Thyroid gland (tissue), 4 donors: ENCODE measurements at regions not wholly inside any gene's neighbourhood (a gene's known extent, or its start where the extent isn't known, plus 50 kb on each side); places are given as distances from the start of the nearest gene placed in this dataset.

Experiments used
- DNase-seq, 2 donors: peaks; one replicate each; pipeline ENCODE4 v3.0.0-alpha.2; 2019
- H3K27ac ChIP-seq, 3 donors: fragments of 200-600 bp; sonication (generic); 1 replicate in 2 of 3; 2 replicates in 1 of 3; pipeline ENCODE4 v1.5.1; 2016 to 2019; ENCODE audit warnings: mild to moderate bottlenecking in 1 of 3, moderate library complexity in 1 of 3
- H3K27me3 ChIP-seq: fragments of 200-600 bp; sonication (generic); one replicate; pipeline ENCODE4 v1.5.1; 2019
- H3K36me3 ChIP-seq, 2 donors: fragments of 200-600 bp; sonication (generic); one replicate each; pipeline ENCODE4 v1.5.1; 2016 to 2019
- H3K4me1 ChIP-seq, 2 donors: fragments of 200-600 bp; sonication (generic); one replicate each; pipeline ENCODE4 v1.5.1; 2017 to 2019
- H3K4me3 ChIP-seq, 3 donors: fragments of 200-600 bp; sonication (generic); replicated peaks in 1 of 3; 1 replicate in 2 of 3; 2 replicates in 1 of 3; pipeline ENCODE4 v1.5.1; 2016; ENCODE audit warnings: mild to moderate bottlenecking in 1 of 3
- H3K9me3 ChIP-seq: fragments of 200-600 bp; sonication (generic); one replicate; pipeline ENCODE4 v1.5.1; 2017
- POLR2A ChIP-seq, 2 donors: fragments of 450-650 bp; IDR thresholded peaks; one replicate each; pipeline ENCODE4 v1.6.1; 2017; ENCODE audit warnings: antibody characterized with exemption in 2 of 2, mild to moderate bottlenecking in 2 of 2, moderate library complexity in 1 of 2
- WGBS, 2 donors: methylation state at CpG; one replicate each; pipeline ENCODE4 v1.1.5; 2017; 5-methylcytosine and 5-hydroxymethylcytosine counted together
- intact Hi-C: fragments of 100-400 bp; cut with DNase I; formaldehyde crosslinking; loops from one replicate; pipeline ENCODE4 v1.15.1; 2023
- TF ChIP-seq, protein P1 (sequence below), 6 experiments: fragments of 200-600 bp in 3 of 6; fragments of 450-650 bp in 3 of 6; sonication (generic) in 3 of 6; IDR thresholded peaks; one replicate each; pipeline ENCODE4 v1.5.1; 2016 to 2019; ENCODE audit warnings: antibody characterized with exemption in 6 of 6, mild to moderate bottlenecking in 2 of 6, inconsistent platforms in 1 of 6, moderate library complexity in 1 of 6

DNA sequence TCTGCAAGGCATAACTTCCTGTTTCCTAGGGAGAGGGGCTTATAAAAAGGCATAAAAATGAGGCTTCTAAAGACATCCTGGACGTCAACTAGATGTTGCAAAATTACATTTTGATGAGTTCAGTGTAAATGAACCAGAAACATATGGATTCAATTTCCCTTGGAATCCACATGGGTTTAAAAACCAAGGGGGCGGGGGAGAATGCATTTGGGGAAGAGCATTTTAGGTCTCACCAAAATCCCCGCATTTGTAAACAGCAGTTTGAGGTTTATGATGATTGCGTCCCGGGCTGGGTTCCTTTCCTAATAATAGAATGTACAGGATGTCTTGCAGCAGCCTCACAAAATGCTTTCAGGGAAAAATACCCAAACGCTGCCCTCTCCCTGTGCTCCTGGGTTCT, 407.8 kb downstream of the ZNF536 start:
- Histone ChIP-seq H3K4me3 (no peak overlapping the region), H3K9me3 (no peaks in the 10 kb centered on the region), H3K36me3 (no peaks in the 10 kb centered on the region), H3K27ac (no peak overlapping the region), H3K27me3 (no peaks in the 10 kb centered on the region), H3K4me1 (peaks cover 0 to 5% of the 10 kb centered on the region in 2 donors)
- TF ChIP-seq, protein P1, sequence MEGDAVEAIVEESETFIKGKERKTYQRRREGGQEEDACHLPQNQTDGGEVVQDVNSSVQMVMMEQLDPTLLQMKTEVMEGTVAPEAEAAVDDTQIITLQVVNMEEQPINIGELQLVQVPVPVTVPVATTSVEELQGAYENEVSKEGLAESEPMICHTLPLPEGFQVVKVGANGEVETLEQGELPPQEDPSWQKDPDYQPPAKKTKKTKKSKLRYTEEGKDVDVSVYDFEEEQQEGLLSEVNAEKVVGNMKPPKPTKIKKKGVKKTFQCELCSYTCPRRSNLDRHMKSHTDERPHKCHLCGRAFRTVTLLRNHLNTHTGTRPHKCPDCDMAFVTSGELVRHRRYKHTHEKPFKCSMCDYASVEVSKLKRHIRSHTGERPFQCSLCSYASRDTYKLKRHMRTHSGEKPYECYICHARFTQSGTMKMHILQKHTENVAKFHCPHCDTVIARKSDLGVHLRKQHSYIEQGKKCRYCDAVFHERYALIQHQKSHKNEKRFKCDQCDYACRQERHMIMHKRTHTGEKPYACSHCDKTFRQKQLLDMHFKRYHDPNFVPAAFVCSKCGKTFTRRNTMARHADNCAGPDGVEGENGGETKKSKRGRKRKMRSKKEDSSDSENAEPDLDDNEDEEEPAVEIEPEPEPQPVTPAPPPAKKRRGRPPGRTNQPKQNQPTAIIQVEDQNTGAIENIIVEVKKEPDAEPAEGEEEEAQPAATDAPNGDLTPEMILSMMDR (IDR thresholded peaks at IDR 0.05): no peak
- TF ChIP-seq POLR2A (IDR thresholded peaks at IDR 0.05): no peak
- no peak for DNase-seq
- intact Hi-C loops: no loop called here
- 57 to 74% methylated on average over 6 of the region's 6 CpGs for WGBS, 2 donors

DNA sequence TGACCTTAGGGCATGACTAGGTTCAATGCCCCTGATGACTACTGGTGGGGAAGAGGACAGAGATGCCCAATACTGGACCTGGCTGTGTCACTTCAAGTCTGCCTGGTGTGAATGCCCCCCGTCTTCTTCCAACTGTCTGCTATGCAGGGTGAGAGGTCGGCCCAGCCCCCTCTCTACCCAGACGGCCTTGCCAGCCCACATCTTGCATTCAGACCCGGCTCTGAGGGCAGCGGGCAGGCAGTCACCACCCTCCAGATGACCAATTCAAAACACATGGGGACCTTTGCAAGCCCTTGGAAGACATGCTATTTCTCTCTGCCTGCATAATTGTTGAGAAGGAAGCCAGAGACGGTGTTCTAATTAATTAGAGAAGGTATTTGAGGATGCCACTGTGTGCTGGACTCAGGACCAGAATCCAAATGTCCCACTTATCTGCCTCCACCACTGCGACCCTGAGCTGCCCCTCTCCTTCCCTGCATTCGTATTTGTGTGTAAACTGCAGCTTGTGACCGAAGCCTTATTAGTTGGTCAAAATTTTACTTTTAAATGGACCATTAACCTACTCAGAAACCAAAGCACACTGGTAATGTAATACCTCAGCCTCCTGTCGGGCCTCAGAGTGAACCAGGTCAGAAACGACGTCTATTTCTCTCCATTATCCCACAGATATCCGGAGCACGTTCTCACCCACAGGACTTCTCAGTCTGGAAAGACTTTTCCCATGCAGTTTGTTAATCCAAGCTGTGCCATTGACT, 407.0 kb downstream of the ZNF536 start:
- Histone ChIP-seq H3K27ac (no peak overlapping the region), H3K27me3 (no peaks in the 10 kb centered on the region), H3K36me3 (no peaks in the 10 kb centered on the region), H3K9me3 (no peaks in the 10 kb centered on the region), H3K4me3 (no peak overlapping the region), H3K4me1 (peaks cover 0 to 5% of the 10 kb centered on the region in 2 donors)
- DNase-seq: no peak
- TF ChIP-seq, protein P1 (IDR thresholded peaks at IDR 0.05): no peak
- TF ChIP-seq POLR2A (IDR thresholded peaks at IDR 0.05): no peak
- WGBS, 2 donors: 91 to 94% methylated on average over 14 of the region's 14 CpGs
- intact Hi-C loops: no loop called here

DNA sequence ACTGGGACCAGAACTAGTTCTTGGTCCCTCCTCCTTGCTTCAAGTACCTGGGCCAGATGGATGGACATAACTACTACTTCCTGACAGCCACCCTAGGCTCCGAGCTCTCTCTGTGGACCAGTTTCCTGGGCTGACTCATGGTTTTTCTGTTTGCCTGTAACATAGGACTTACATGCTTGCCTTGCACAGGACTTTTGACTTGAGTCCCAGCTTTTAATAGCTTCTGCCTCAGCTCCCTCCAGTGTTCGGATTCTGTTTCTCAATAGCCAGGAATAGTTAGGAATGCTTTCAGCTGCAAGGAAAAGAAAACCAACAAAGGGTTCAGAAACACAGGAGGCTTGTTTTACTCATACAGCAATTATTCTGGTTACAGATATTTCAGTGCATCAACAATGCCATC, 405.9 kb downstream of the ZNF536 start:
- H3K4me3 ChIP-seq: no peak overlapping the region
- 82 to 85% methylated on average over 2 of the region's 2 CpGs for WGBS, 2 donors
- TF ChIP-seq, protein P1 (IDR thresholded peaks at IDR 0.05): no peak
- no peak for TF ChIP-seq POLR2A (IDR thresholded peaks at IDR 0.05)
- DNase-seq: no peak
- intact Hi-C loops: no loop called here
- H3K27me3 ChIP-seq: no peaks in the 10 kb centered on the region
- H3K36me3 ChIP-seq: no peaks in the 10 kb centered on the region
- H3K4me1 ChIP-seq: peaks cover 0 to 5% of the 10 kb centered on the region in 2 donors
- H3K27ac ChIP-seq: no peak overlapping the region
- H3K9me3 ChIP-seq: no peaks in the 10 kb centered on the region

DNA sequence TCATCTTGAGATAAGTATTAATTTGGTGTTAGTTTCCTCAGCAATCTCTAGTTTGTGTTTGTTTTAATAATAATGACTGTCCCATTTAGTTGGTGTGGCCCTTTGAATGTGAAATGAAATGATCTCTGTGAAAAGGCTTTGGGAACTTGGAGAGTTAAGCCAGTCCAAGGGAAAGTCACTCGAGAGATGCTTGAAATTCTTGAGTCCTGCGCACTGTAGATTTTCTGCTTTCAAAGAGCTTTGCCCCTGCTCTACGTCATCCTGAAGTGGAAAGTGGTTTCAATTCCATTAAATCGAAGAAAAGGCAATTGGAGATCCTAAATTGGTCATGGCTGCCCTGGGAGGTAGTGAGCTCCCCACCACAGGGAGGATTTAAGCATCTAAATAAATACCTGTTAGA, 403.8 kb downstream of the ZNF536 start:
- H3K36me3 ChIP-seq: no peaks in the 10 kb centered on the region
- intact Hi-C loops: no loop called here
- peak overlapping the region in 2 of 3 donors; percentile 36 for H3K27ac ChIP-seq
- H3K9me3 ChIP-seq: no peaks in the 10 kb centered on the region
- 22 to 40% methylated on average over 4 of the region's 4 CpGs for WGBS, 2 donors
- TF ChIP-seq POLR2A (IDR thresholded peaks at IDR 0.05): no peak
- peaks cover 0 to 5% of the 10 kb centered on the region in 2 donors for H3K4me1 ChIP-seq
- H3K27me3 ChIP-seq: no peaks in the 10 kb centered on the region
- DNase-seq: peak; percentile 42 to 44
- peak overlapping the region in 1 of 3 donors; percentile 6 for H3K4me3 ChIP-seq

DNA sequence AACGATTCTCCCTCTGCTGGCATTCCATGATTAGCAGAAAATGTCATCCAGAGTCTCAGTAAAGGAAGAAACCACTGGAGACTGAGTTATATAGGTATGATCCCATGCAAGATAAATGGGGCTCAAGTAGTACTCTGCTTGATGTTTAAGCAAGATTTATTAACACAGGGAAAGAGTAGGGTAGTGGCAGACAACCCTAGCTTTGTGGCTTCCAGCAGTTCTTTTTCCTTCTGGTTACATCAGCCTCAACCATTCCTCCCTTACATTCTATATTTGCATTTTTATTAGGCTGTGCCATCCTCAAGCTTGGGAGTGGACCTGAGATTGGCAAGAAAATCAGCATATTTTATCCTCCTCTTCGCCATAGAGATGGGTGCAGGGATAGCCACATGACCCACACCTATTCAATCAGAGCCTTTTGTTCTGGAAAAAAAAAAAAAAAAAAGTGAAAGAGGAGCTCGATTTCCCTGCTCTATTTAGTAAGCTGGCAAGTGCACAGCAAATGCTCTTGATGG, 402.1 kb downstream of the ZNF536 start:
- Histone ChIP-seq H3K9me3 (no peaks in the 10 kb centered on the region), H3K36me3 (no peaks in the 10 kb centered on the region), H3K4me3 (no peak overlapping the region), H3K4me1 (peaks cover 0 to 5% of the 10 kb centered on the region in 2 donors), H3K27ac (no peak overlapping the region), H3K27me3 (no peaks in the 10 kb centered on the region)
- DNase-seq: no peak
- TF ChIP-seq, protein P1 (IDR thresholded peaks at IDR 0.05): no peak
- no peak for TF ChIP-seq POLR2A (IDR thresholded peaks at IDR 0.05)
- 75 to 77% methylated on average over 3 of the region's 3 CpGs for WGBS, 2 donors
- intact Hi-C loops: no loop called here
